Hepatic stellate cell (primary cell): ENCODE measurements at regions not wholly inside any gene's neighbourhood (a gene's known extent, or its start where the extent isn't known, plus 50 kb on each side); places are given as distances from the start of the nearest gene placed in this dataset.

Experiments
- DNase-seq: peaks from one replicate; pipeline ENCODE4 v3.0.0; 2011; ENCODE audit warnings: low spot score

- DNase-seq = no peak
Measured at GRCh38 chr3:18827664-18828063, 320.6 kb upstream of the KCNH8 start.

GRCh38 chr3:18825665-18826064 is 322.6 kb upstream of the KCNH8 start:
- DNase-seq = no peak

DNA sequence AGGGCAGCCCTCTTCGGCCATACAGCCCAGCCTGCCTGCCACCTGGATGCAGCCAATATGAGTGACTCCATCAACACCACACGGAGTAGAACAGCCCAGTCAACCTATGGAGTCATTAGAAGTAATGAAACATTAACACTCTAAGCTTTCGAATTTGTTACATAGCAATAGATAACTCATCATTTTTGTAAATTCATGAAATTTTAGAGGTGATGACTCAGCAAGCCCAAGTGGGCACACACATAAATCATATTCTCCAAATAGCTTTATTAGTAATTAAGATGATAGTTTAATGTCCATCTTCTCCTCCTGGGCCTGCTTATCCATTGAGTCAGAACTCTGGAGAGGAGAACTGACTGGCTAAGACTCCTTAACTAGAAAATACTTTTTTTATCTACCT is 335.0 kb upstream of the KCNH8 start:
- DNase-seq = no peak

DNA sequence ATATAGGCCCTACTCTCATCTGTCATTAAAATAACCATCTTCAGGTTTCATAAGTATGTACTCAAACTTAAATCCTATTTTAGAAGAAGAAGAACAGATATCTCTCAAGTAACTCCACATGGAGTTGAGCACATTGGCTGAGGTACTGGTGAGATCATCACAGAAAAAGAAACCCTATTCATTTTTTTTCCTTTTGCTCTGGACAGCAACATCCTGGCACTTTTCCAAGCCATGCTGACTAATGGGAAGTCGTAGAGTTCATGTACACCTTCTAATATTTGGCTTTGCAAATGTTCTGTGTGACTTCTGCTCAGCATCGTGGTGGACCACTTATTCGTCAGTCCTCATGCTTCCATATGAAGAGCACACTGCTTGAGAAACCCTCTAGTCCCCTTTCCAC is 336.0 kb upstream of the KCNH8 start:
- no peak for DNase-seq

- no peak for DNase-seq
Measured at GRCh38 chr3:18810306-18810661, 338.0 kb upstream of the KCNH8 start.

GRCh38 chr3:18809640-18810305 is 338.5 kb upstream of the KCNH8 start:
- no peak for DNase-seq

DNA sequence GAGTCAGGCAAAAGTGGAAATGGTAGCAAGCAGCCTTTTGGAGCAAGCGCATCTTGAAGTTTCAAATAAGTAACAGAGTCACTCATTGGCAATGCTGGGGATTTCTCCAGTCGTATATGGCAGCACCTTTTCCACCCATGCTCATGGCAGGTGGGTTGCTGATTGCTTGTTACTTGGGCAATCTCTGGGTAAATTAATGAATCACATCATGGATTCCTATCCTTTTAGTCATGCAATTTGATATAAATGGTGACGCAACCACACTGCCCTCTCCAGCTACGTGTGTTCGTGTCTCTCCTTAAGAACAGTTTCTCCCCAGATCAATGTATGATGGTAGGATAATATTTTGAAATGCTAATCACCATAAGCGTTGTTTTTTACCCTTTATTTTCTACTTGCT is 339.9 kb upstream of the KCNH8 start:
- DNase-seq = no peak

DNA sequence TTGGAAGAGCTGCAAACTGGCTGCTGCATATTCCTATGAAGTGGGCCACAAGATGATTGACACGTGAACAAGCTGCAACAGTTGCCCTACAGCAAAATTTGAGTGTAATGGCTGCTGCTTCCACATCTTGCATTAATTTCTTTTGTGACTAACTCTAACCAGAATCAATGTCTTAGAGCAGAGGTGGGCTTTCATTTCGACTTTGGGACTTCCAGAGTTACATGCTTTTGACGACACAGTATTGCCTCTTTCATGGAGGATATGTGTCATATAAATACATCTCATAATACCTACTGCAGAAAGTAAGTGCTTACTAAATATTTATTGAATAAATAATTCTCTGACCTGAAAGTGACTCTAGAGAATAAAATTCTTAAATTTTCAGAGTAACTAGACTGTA is 340.7 kb upstream of the KCNH8 start:
- no peak for DNase-seq

DNA sequence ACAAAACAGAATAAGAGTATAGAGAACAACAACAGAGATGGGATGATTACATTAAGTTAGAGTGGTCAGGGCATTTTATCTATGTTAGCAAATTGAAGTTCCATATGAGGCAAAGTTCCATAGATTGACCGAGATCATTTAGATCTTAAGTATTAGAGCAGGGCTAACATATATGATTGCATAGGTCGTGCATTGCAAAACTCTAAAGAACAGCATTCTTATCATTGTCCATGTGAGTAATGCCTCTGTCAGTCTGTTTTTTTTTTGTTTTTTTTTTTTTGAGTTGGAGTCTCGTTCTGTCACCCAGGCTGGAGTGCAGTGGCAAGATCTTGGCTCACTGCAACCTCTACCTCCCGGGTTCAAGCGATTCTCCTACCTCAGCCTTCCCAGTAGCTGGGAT is 341.7 kb upstream of the KCNH8 start:
- DNase-seq = no peak

DNA sequence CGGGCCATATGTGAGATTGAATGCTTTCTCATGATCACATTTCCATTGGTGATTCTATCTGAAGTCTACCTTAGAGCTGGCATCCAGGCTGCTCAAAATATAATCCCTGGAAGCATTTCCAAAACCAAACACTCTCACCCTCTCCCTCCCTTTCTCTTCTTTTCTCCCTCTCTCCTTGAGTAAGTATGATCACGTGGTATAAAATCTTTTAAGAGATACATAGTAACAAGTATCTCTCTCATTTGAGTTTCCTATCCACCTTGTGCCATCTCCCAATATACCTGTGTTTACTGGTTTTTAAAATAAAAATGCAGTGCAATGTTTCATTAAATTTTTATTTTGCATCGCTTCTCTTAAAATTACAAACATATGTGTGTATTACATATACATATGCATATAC is 350.9 kb upstream of the KCNH8 start:
- DNase-seq = no peak

GRCh38 chr3:18795078-18795477 is 353.2 kb upstream of the KCNH8 start:
- DNase-seq = no peak

- no peak for DNase-seq
Measured at GRCh38 chr3:18791752-18792151, 356.6 kb upstream of the KCNH8 start.

DNA sequence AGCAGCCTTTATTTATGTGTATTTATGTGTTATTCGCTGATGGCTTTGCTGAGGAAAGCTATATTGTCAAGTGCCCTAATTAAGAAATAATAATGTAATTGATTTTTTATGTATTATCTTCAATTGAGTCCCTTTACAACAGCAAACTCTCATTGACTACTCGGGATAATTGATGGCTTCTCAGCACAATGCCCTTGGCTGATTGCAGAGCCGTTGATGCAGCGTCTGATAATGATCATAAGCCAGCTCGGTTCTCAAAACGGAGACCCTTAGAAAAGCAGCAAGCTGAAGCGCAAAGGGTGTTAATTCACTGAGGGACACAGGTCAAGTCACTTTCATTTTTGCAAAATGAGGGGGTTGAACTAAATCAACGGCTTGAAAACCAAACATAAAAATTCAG is 357.1 kb upstream of the KCNH8 start:
- DNase-seq = no peak

DNA sequence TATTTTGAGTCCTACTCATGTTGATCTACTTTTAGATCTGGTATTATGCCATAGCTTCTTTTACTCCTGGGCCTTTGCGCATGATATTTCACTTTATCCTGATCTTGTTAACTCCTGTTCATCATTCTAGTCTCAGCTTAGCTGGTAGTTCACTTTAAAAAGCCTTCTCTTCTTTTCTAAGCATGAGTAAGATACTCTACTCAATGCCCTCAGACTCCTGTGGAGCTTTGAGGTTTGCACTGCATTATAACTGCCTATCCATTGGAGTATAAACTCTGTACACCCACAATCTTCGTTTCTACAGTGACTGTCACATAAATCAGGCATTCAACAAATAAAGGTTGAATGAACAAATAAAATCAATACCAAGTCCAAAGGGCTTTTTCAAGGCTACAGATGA is 357.9 kb upstream of the KCNH8 start:
- DNase-seq = no peak

- no peak for DNase-seq
Measured at GRCh38 chr3:18789734-18790133, 358.6 kb upstream of the KCNH8 start.

GRCh38 chr3:18787441-18787840 is 360.9 kb upstream of the KCNH8 start:
- no peak for DNase-seq

- no peak for DNase-seq
Measured at GRCh38 chr3:18786650-18787323, 361.5 kb upstream of the KCNH8 start.

GRCh38 chr3:18782191-18782590 is 357.1 kb upstream of the SATB1 start:
- no peak for DNase-seq

- DNase-seq = no peak
Measured at GRCh38 chr3:18780959-18781358, 355.8 kb upstream of the SATB1 start.

- no peak for DNase-seq
Measured at GRCh38 chr3:18779704-18780103, 354.6 kb upstream of the SATB1 start.

- DNase-seq = no peak
Measured at GRCh38 chr3:18778598-18778997, 353.5 kb upstream of the SATB1 start.

- DNase-seq = no peak
Measured at GRCh38 chr3:18778094-18778493, 353.0 kb upstream of the SATB1 start.

- no peak for DNase-seq
Measured at GRCh38 chr3:18775501-18775900, 350.4 kb upstream of the SATB1 start.
